NT2/D1 (cell line): ENCODE measurements at regions not wholly inside any gene's neighbourhood (a gene's known extent, or its start where the extent isn't known, plus 50 kb on each side); places are given as distances from the start of the nearest gene placed in this dataset.

Experiments
- SUZ12 ChIP-seq: IDR thresholded peaks from 2 replicates; pipeline ENCODE4 v1.6.1; 2011; ENCODE audit not compliant: insufficient read length, insufficient read depth; ENCODE audit errors: extremely low read depth
- ZNF274 ChIP-seq: IDR thresholded peaks from 2 replicates; pipeline ENCODE4 v1.6.1; 2011; ENCODE audit warnings: mild to moderate bottlenecking, low read depth, low read length

DNA sequence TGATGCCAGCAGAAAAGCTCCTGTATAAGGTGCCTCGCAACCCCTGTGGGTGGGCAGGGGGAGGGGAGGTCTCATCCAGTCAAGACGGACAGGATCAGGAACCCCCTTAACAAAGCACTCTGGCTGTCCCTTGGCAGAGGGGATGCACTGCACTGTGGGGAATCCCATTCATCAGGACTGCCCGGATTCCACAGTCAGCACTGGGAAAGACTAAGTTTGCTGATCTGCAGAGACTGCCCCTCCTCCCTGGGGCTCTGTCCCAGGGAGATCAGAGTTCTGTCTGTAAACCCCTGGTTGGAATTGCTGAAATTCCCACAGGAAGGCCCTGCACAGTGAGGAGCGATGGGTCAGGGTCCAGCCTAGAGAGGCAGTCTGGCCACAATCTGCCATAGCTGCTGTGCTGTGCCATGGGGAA lies 149.5 kb upstream of the RBBP8 start:
- TF ChIP-seq ZNF274 (no peak), SUZ12 (no peak)
